Peyer's patch (tissue), 4 donors: ENCODE measurements at regions not wholly inside any gene's neighbourhood (a gene's known extent, or its start where the extent isn't known, plus 50 kb on each side); places are given as distances from the start of the nearest gene placed in this dataset.

Experiments
- DNase-seq, 3 donors: peaks; one replicate each; pipeline ENCODE4 v3.0.0-alpha.2; 2017 to 2019
- H3K27ac ChIP-seq, 4 donors: fragments of 200-600 bp; sonication (generic); one replicate each; pipeline ENCODE4 v1.5.1; 2016 to 2019
- H3K27me3 ChIP-seq, 2 donors: fragments of 200-600 bp; sonication (generic); one replicate each; pipeline ENCODE4 v1.5.1; 2019
- H3K36me3 ChIP-seq, 3 donors: fragments of 200-600 bp; sonication (generic); one replicate each; pipeline ENCODE4 v1.5.1; 2016 to 2019
- H3K4me1 ChIP-seq, 4 donors: fragments of 200-600 bp; sonication (generic); one replicate each; pipeline ENCODE4 v1.5.1; 2016 to 2019
- H3K4me3 ChIP-seq, 4 donors: fragments of 200-600 bp; sonication (generic); 1 replicate in 3 of 4; 2 replicates in 1 of 4; pipeline ENCODE4 v1.5.1; 2016 to 2019; ENCODE audit warnings: mild to moderate bottlenecking in 1 of 4
- H3K9me3 ChIP-seq, 4 donors: fragments of 200-600 bp; sonication (generic); one replicate each; pipeline ENCODE4 v1.5.1; 2016 to 2019; ENCODE audit warnings: mild to moderate bottlenecking in 1 of 4
- POLR2A ChIP-seq, 2 donors: fragments of 450-650 bp; IDR thresholded peaks; one replicate each; pipeline ENCODE4 v1.5.1; 2017; ENCODE audit warnings: antibody characterized with exemption in 2 of 2, mild to moderate bottlenecking in 2 of 2, moderate library complexity in 2 of 2
- TF ChIP-seq, protein P1 (sequence below), 6 experiments: fragments of 450-650 bp in 4 of 6; fragments of 200-600 bp in 2 of 6; sonication (generic) in 1 of 6; IDR thresholded peaks; one replicate each; pipeline ENCODE4 v1.5.1; 2017 to 2019; ENCODE audit warnings: antibody characterized with exemption in 6 of 6, mild to moderate bottlenecking in 3 of 6, moderate library complexity in 1 of 6

DNA sequence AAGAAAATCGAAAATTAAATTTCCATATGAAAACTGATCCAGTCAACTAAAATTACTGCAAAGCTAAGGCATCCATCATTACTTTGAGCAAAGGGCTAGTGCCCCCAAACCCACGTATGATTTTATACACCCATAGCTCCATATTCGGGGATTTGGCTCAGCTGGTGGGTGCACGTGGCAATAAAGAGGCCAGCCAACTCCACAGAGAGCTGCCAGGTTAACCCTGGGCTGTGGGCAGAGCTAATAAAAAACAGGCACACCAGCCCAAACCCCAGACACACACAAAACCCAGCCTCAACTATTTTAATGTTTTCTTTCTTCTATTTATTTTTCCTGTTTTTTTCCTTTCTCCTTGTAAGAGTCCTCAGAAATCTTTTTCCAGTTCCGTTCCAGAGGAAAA lies 151.3 kb upstream of the SOX11 start:
- H3K4me3 ChIP-seq: no peak overlapping the region
- H3K4me1 ChIP-seq: no peaks in the 10 kb centered on the region
- DNase-seq: no peak
- peaks cover 0 to 8% (median 2%) of the 10 kb centered on the region in 4 donors for H3K9me3 ChIP-seq
- TF ChIP-seq, protein P1, sequence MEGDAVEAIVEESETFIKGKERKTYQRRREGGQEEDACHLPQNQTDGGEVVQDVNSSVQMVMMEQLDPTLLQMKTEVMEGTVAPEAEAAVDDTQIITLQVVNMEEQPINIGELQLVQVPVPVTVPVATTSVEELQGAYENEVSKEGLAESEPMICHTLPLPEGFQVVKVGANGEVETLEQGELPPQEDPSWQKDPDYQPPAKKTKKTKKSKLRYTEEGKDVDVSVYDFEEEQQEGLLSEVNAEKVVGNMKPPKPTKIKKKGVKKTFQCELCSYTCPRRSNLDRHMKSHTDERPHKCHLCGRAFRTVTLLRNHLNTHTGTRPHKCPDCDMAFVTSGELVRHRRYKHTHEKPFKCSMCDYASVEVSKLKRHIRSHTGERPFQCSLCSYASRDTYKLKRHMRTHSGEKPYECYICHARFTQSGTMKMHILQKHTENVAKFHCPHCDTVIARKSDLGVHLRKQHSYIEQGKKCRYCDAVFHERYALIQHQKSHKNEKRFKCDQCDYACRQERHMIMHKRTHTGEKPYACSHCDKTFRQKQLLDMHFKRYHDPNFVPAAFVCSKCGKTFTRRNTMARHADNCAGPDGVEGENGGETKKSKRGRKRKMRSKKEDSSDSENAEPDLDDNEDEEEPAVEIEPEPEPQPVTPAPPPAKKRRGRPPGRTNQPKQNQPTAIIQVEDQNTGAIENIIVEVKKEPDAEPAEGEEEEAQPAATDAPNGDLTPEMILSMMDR (IDR thresholded peaks at IDR 0.05): no peak
- no peak for TF ChIP-seq POLR2A (IDR thresholded peaks at IDR 0.05)
- no peaks in the 10 kb centered on the region for H3K36me3 ChIP-seq
- H3K27me3 ChIP-seq: no peaks in the 10 kb centered on the region
- H3K27ac ChIP-seq: no peak overlapping the region

DNA sequence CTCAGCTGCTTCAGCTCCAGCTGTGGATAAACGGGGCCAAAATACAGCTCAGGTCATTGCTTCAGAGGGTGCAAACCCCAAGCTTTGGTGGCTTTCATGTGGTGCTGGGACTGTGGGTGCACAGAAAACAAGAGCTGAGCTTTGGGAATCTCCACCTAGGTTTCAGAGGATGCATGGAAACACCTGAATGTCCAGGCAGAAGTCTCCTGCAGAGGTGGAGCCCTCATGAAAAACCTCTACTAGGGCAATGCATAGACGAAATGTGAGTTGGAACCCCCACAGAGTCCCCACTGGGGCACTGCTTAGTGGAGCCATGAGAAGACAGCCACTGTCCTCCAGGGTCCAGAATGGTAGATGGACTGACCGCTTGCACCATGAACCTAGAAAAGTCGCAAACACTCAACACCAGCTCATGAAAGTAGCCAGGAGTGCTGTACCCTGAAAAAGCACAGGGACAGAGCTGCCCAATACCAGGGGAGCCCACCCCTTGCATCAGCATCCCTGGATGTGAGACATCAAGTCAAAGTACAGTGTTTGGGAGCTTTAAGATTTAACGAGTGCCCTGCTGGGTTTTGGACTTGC lies 147.9 kb upstream of the SOX11 start:
- H3K9me3 ChIP-seq: peaks cover 0 to 8% (median 2%) of the 10 kb centered on the region in 4 donors
- H3K4me1 ChIP-seq: no peaks in the 10 kb centered on the region
- H3K27me3 ChIP-seq: no peaks in the 10 kb centered on the region
- TF ChIP-seq POLR2A (IDR thresholded peaks at IDR 0.05): no peak
- no peak overlapping the region for H3K27ac ChIP-seq
- DNase-seq: no peak
- H3K36me3 ChIP-seq: no peaks in the 10 kb centered on the region
- no peak overlapping the region for H3K4me3 ChIP-seq

DNA sequence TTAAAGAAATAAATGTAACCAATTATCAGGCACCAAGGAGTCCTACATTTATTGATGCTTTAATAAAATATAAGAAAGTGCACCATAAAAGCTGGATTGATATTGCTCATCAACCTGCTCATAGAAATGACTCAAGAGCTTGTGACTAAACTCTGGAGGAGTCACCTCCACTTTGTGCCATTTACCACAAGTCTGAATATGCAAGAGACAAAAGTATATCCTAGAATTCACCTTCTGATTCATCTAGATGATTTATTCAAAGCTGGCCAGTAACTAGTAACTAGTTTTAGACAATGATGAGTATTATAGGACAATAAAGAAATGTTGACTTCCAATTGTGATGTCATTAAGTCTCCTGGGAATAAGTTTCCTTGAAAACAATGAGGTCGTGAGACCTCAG lies 146.0 kb upstream of the SOX11 start:
- TF ChIP-seq POLR2A (IDR thresholded peaks at IDR 0.05): no peak
- TF ChIP-seq, protein P1 (IDR thresholded peaks at IDR 0.05): no peak
- no peaks in the 10 kb centered on the region for H3K36me3 ChIP-seq
- H3K27me3 ChIP-seq: no peaks in the 10 kb centered on the region
- no peak overlapping the region for H3K27ac ChIP-seq
- H3K4me3 ChIP-seq: no peak overlapping the region
- H3K4me1 ChIP-seq: no peaks in the 10 kb centered on the region
- no peak for DNase-seq
- peaks cover 0 to 8% (median 2%) of the 10 kb centered on the region in 4 donors for H3K9me3 ChIP-seq

DNA sequence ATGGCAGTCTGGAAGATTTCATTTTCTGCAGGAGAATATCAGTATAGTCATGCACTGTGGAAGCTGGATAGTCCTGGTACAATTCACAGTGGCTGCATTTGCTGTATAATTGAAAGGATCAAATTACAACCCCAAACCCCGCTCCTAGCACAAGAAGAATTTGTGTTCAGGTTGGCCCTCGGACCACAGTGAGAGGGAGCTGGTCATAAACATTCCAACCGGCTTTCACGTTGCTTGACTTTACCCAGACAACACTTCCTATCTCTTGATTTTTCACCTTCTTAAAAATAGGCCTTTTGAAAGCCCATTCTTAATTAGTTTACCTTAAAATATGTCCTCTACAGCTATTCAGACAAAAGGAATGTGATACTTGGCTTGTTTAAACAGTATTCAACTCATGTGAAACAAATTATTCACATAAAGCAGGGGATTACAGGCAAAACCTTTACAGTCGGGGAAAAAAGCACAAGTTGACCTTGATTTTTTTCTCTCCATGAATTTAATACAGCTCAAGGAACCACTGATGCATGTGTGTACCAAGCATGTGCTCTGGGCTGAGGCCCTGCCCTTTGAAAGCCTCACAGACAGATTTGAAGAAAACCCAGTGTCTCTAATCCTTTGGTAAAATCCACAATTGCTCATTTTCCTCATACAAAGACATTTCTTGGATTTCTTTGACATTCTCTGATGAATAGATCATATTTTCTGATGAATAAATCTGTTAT lies 143.0 kb upstream of the SOX11 start:
- no peak for DNase-seq
- Histone ChIP-seq H3K4me1 (no peaks in the 10 kb centered on the region), H3K36me3 (no peaks in the 10 kb centered on the region), H3K4me3 (no peak overlapping the region), H3K27ac (no peak overlapping the region), H3K9me3 (peaks cover 0 to 5% (median under 1%) of the 10 kb centered on the region in 4 donors), H3K27me3 (no peaks in the 10 kb centered on the region)
- TF ChIP-seq POLR2A (IDR thresholded peaks at IDR 0.05): no peak
- TF ChIP-seq, protein P1 (IDR thresholded peaks at IDR 0.05): no peak

DNA sequence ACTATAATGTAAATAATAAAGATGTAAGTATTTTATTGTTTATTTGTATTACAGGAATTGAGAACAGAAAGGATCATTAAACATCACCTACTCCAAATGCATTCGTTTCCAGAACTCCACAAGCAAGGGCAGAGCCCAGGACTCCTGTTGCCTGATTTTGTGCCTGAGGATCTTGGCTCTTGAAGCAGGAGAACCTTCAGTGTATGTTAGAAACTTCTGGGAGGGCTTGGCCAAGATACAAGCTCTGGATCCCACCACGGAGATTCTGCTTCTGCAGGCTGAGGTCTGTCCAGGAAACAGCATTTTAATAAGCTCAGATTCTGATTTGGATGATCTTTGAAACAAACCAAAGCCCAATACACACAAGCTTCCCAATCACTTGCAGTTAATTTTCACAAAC lies 142.4 kb upstream of the SOX11 start:
- Histone ChIP-seq H3K4me1 (no peaks in the 10 kb centered on the region), H3K36me3 (no peaks in the 10 kb centered on the region), H3K27me3 (no peaks in the 10 kb centered on the region), H3K9me3 (no peaks in the 10 kb centered on the region), H3K4me3 (no peak overlapping the region), H3K27ac (no peak overlapping the region)
- no peak for DNase-seq
- TF ChIP-seq, protein P1 (IDR thresholded peaks at IDR 0.05): no peak
- no peak for TF ChIP-seq POLR2A (IDR thresholded peaks at IDR 0.05)

DNA sequence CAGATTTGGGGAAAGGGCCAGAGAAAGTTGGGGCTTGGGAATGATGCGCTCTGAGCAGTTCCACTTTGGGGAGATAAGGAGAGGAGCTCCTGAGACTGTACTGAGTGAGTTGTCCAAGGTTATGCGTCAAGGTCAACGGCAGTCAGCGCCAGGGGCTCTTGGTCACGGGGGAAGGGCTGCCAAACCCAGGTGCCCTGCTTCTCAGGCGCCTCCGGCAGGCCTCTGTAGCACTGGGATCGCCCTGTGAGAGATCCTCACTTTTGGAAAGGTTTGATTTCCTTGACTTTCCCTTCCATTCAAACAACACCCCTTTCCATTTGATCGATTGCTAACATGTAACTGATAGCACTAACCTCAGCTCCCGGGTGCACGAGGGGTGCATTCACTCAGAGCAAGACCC lies 136.5 kb upstream of the SOX11 start:
- Histone ChIP-seq H3K27ac (no peak overlapping the region), H3K27me3 (no peaks in the 10 kb centered on the region), H3K4me1 (no peaks in the 10 kb centered on the region), H3K36me3 (no peaks in the 10 kb centered on the region), H3K4me3 (no peak overlapping the region), H3K9me3 (no peaks in the 10 kb centered on the region)
- no peak for DNase-seq
- TF ChIP-seq, protein P1 (IDR thresholded peaks at IDR 0.05): no peak
- no peak for TF ChIP-seq POLR2A (IDR thresholded peaks at IDR 0.05)
